ENCODE measurements at regions not wholly inside any gene's neighbourhood (a gene's known extent, or its start where the extent isn't known, plus 50 kb on each side); places are given as distances from the start of the nearest gene placed in this dataset.

GRCh38 chr9:12463641-12464040, 229.5 kb upstream of the TYRP1 start:
- H3K4me3 Mint-ChIP-seq = no peak overlapping the region
- no peak for TF ChIP-seq CTCF (IDR thresholded peaks at IDR 0.05)
- no peaks in the 10 kb centered on the region for H3K4me1 Mint-ChIP-seq (ENCODE audit: low read depth)
- peaks cover 2% of the 10 kb centered on the region for H3K9me3 Mint-ChIP-seq
- intact Hi-C loops (cut with micrococcal nuclease) = no loop called here
- ChIA-PET POLR2A (no interaction called here), CTCF (interaction anchor here (1.1 kb wide), 1 partner anchor 8 kb away, joined by 4 read pairs; no protein-coding TSS in a partner anchor)
- ATAC-seq = no peak
- no peaks in the 10 kb centered on the region for H3K27me3 Mint-ChIP-seq
- DNase-seq = no peak
- H3K27ac Mint-ChIP-seq = no peak overlapping the region
- H3K36me3 Mint-ChIP-seq (ENCODE audit: low read depth) = no peaks in the 10 kb centered on the region

GRCh38 chr9:12464400-12464799, 228.8 kb upstream of the TYRP1 start:
- ATAC-seq (no peak), DNase-seq (no peak)
- Mint-ChIP-seq H3K27me3 (no peaks in the 10 kb centered on the region), H3K4me1 (ENCODE audit: low read depth) (no peaks in the 10 kb centered on the region), H3K4me3 (no peak overlapping the region), H3K9me3 (peaks cover 1% of the 10 kb centered on the region), H3K27ac (no peak overlapping the region), H3K36me3 (ENCODE audit: low read depth) (no peaks in the 10 kb centered on the region)
- TF ChIP-seq CTCF (IDR thresholded peaks at IDR 0.05) = no peak
- ChIA-PET POLR2A (no interaction called here), CTCF (no interaction called here)
- intact Hi-C loops (cut with micrococcal nuclease) = no loop called here

GRCh38 chr9:12464910-12465512, 228.2 kb upstream of the TYRP1 start:
- intact Hi-C loops (cut with micrococcal nuclease) = no loop called here
- no peak overlapping the region for H3K27ac Mint-ChIP-seq
- no peaks in the 10 kb centered on the region for H3K27me3 Mint-ChIP-seq
- H3K36me3 Mint-ChIP-seq (ENCODE audit: low read depth) = no peaks in the 10 kb centered on the region
- ATAC-seq (no peak), DNase-seq (no peak)
- ChIA-PET CTCF (no interaction called here), POLR2A (no interaction called here)
- no peaks in the 10 kb centered on the region for H3K4me1 Mint-ChIP-seq (ENCODE audit: low read depth)
- H3K4me3 Mint-ChIP-seq = no peak overlapping the region
- peak; percentile 77 for TF ChIP-seq CTCF (IDR thresholded peaks at IDR 0.05)
- peaks cover 1% of the 10 kb centered on the region for H3K9me3 Mint-ChIP-seq

- TF ChIP-seq CTCF (IDR thresholded peaks at IDR 0.05) = no peak
- no peaks in the 10 kb centered on the region for H3K36me3 Mint-ChIP-seq (ENCODE audit: low read depth)
- no peaks in the 10 kb centered on the region for H3K27me3 Mint-ChIP-seq
- CTCF ChIA-PET = no interaction called here
- no peaks in the 10 kb centered on the region for H3K4me1 Mint-ChIP-seq (ENCODE audit: low read depth)
- ATAC-seq (no peak), DNase-seq (no peak)
- intact Hi-C loops (cut with micrococcal nuclease) = no loop called here
- POLR2A ChIA-PET = no interaction called here
- H3K27ac Mint-ChIP-seq = no peak overlapping the region
- peaks cover 2% of the 10 kb centered on the region for H3K9me3 Mint-ChIP-seq
- no peak overlapping the region for H3K4me3 Mint-ChIP-seq
These were observed 224.1 kb upstream of the TYRP1 start for GRCh38 chr9:12469084-12469483.

GRCh38 chr9:12494411-12494810, 198.8 kb upstream of the TYRP1 start:
- TF ChIP-seq CTCF (IDR thresholded peaks at IDR 0.05) = no peak
- CTCF ChIA-PET = no interaction called here
- DNase-seq = no peak
- intact Hi-C loops (cut with micrococcal nuclease) = no loop called here
- Mint-ChIP-seq H3K36me3 (ENCODE audit: low read depth) (no peaks in the 10 kb centered on the region), H3K4me1 (ENCODE audit: low read depth) (no peaks in the 10 kb centered on the region), H3K27me3 (no peaks in the 10 kb centered on the region), H3K27ac (no peak overlapping the region), H3K4me3 (no peak overlapping the region), H3K9me3 (peaks cover 12% of the 10 kb centered on the region)
- ATAC-seq = no peak
- POLR2A ChIA-PET = no interaction called here

Measured in activated CD8-positive, alpha-beta T cell treated with anti-CD3 and anti-CD28 coated beads for 36 hours (primary cell).